ENCODE measurements at regions not wholly inside any gene's neighbourhood (a gene's known extent, or its start where the extent isn't known, plus 50 kb on each side); places are given as distances from the start of the nearest gene placed in this dataset.

GRCh38 chr5:122559676-122560075 is 215.2 kb upstream of the SNX2 start:
- Histone ChIP-seq H3K4me2 (ENCODE audit: insufficient read depth, insufficient read length, low read length) (no peak overlapping the region), H3K27ac (ENCODE audit: insufficient read length, low read depth, low read length) (no peak overlapping the region), H3K14ac (ENCODE audit: insufficient read depth, low read length) (no peak overlapping the region), H2BK15ac (ENCODE audit: low read depth, low read length) (no peak overlapping the region), H2BK12ac (ENCODE audit: insufficient read length, low read depth, low read length) (no peak overlapping the region), H3K18ac (ENCODE audit: insufficient read length, low read depth, low read length) (no peak overlapping the region), H3K27me3 (ENCODE audit: insufficient read depth, low read length) (no peaks in the 10 kb centered on the region), H4K91ac (ENCODE audit: insufficient read length, low read depth, low read length) (no peak overlapping the region), H3T11ph (ENCODE audit: low read length) (no peak overlapping the region), H4K20me1 (ENCODE audit: control insufficient read depth, insufficient read depth, insufficient read length) (no peaks in the 10 kb centered on the region), H3K79me2 (ENCODE audit: insufficient read depth, low read length) (no peaks in the 10 kb centered on the region), H3K9me3 (ENCODE audit: control insufficient read depth, low read depth, low read length) (no peaks in the 10 kb centered on the region), H2BK5ac (ENCODE audit: insufficient read length, low read length) (no peak overlapping the region), H4K8ac (replicated peaks; ENCODE audit: insufficient read length, low read depth, low read length) (no peak overlapping the region), H3K23ac (ENCODE audit: insufficient read length, low read depth, low read length) (no peak overlapping the region), H2BK20ac (ENCODE audit: low read depth, low read length, poor library complexity, severe bottlenecking) (no peak overlapping the region), H4K5ac (ENCODE audit: insufficient read length, low read depth, low read length) (no peak overlapping the region), H2BK120ac (ENCODE audit: low read depth, low read length, poor library complexity, severe bottlenecking) (no peak overlapping the region), H2AFZ (ENCODE audit: low read length) (no peak overlapping the region), H3K79me1 (ENCODE audit: insufficient read depth, low read depth, low read length, poor library complexity, severe bottlenecking) (no peaks in the 10 kb centered on the region), H3K56ac (ENCODE audit: insufficient read length, low read depth, low read length) (no peak overlapping the region), H3K4me1 (ENCODE audit: insufficient read depth, low read length) (no peaks in the 10 kb centered on the region), H2AK5ac (ENCODE audit: insufficient read length, low read length) (no peak overlapping the region), H3K4ac (ENCODE audit: low read depth, low read length) (no peak overlapping the region), H3K23me2 (ENCODE audit: insufficient read length, low read depth, low read length, poor library complexity, severe bottlenecking) (no peaks in the 10 kb centered on the region), H3K9ac (ENCODE audit: extremely low read depth, insufficient read length, low read length) (no peak overlapping the region)
- peaks cover 0 to 6% of the 10 kb centered on the region in 2 experiments; a peak in 3 of 5 replicates for H3K9me3 Mint-ChIP-seq
- no peak for DNase-seq
- peaks cover 4% of the 10 kb centered on the region in 2 experiments; a peak in 3 of 4 replicates for H3K4me1 Mint-ChIP-seq
- no peak overlapping the region for H3K4me3 Mint-ChIP-seq
- no peaks in the 10 kb centered on the region for H3K27me3 Mint-ChIP-seq (ENCODE audit: low read depth)
- TF ChIP-seq CTCF (conservative IDR thresholded peaks at IDR 0.05) = no peak
- H3K36me3 Mint-ChIP-seq (ENCODE audit: insufficient read depth in 1 of 3, low read depth in 3 of 3) = peaks cover 0 to 2% (median 0%) of the 10 kb centered on the region in 3 experiments; a peak in 1 of 7 replicates
- H3K27ac Mint-ChIP-seq = no peak overlapping the region

All from H9 (cell line).